GM18909 (cell line): ENCODE measurements at regions not wholly inside any gene's neighbourhood (a gene's known extent, or its start where the extent isn't known, plus 50 kb on each side); places are given as distances from the start of the nearest gene placed in this dataset.
A peak's percentile ranks its signal among the peaks of the same experiment; 100 is the strongest.

Experiments used
- ATAC-seq: cut with Tn5 transposase; IDR thresholded peaks from one replicate; pipeline ENCODE4 v1.9.1; 2021; ENCODE audit warnings: mild to moderate bottlenecking; ENCODE audit not compliant: unreplicated experiment, poor library complexity

DNA sequence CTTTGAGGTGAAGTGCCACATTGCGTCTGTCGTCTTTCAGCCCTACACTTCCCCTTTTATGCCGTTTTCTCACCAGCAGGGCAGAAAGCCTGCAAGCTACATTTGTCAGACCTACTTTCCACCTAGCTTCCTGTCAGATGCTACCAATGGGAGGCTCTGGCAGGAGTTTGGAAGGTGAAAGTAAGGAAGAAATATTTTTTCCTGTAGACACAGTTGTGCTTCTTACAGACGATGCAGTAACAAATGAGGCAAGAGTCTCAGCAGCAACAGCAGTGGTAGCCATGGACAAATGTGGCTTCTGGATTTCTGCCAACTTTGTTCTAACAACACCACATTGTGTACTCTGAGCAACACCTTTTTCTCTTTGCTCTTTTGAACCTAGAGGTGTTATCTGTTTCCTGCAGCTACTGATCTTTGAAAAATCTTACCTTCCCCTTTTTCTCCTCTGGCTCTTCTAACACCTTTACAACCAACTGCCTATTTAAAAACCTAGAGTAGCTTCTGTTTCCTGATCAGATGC lies 70.6 kb upstream of the STT3B start:
- ATAC-seq = peak; percentile 92

DNA sequence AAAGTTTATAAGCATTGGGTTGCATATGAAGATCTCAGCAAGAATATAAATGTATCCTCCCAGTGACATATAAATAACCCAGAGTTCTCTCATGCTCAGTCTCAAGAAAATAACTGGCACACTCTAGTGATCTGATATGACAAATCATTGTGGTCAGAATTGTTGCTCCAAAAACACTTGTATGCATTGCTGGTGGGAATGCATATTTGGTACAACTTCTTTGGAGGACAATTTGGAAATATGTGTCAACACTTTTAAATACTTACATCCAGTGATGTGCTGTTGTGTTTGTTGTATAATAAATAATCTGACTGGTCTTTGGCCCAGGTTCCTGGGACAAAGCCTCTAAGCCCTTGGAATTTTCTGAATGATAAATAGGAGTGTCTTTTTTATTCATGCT lies 66.7 kb upstream of the STT3B start:
- no peak for ATAC-seq

DNA sequence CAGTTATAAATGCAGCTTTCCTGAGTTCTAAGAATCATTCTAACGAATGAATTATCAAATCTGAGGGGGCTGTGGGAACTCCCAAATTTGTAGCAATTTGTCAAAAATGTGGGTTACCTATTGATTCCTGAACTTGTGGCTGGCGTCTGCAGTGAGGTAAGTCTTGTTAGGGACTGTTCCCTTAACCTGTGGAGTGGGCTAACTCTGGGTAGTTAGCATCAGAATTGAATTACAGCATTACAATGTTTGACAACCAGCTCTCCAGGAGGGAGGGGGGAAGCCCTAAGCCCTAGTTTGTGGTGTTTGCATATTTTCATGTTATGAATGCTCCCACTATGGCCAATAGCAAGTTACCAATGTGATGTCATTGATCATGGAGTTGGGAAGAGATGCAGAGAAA lies 65.9 kb upstream of the STT3B start:
- no peak for ATAC-seq

DNA sequence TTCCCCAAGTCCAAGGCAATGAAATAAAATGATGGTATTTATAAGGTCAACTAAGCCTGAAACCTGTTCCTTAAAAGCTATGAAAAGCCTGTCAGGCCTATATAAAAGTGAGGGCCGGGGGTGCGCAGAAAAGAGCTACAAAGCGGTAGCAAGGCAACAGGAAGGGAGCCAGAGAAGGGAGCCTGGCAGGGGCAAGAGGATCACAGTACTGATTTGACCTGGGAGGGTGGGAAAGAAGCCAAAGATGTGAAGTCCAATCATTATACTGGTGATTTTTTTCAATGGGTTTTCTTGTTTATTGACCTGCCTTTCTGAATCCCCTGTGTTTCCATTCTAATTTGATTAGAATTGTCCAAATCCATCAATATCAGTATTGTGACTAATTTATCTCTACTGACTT lies 64.3 kb upstream of the STT3B start:
- ATAC-seq = no peak

DNA sequence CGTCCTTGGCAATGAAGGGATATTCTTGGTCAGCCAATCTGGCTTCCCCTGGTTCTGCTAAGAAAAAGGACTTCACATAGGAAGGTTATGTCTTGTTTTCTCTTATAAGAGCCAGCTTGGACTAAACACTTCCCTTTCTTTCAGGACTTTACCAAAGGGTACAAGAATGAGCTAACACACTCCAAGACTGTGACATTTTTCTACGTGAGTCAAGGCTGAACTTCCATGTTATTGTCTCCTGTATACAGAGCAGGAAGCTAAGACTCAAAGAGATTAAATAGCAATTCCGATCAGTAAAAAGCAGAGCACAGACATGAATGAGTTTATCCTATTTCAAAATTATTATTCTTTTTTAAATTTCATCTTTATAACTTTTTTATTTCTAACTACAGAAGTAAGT lies 63.3 kb upstream of the STT3B start:
- no peak for ATAC-seq

- ATAC-seq = no peak
These were observed 60.0 kb upstream of the STT3B start for GRCh38 chr3:31472479-31473390.

GRCh38 chr3:31476209-31476608 lies 56.5 kb upstream of the STT3B start:
- ATAC-seq = no peak

DNA sequence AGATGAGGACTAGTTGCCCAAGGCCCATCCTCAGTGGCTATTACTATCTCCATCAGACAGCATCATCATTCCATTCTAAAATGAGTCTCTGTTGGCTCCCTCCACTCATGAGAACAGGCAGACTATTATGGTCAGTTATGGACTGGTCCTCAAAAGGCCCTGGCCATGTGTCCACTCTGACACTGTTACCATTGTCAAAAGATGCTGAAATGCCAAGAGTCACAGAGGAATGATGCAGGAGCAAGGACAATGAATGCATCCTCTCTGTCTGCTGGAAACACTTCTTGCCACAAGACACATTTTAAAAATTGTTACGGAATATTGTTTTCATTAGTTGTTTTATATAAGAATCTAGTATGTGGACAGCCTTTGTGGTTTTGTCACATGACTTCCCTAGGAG lies 53.3 kb upstream of the STT3B start:
- no peak for ATAC-seq

DNA sequence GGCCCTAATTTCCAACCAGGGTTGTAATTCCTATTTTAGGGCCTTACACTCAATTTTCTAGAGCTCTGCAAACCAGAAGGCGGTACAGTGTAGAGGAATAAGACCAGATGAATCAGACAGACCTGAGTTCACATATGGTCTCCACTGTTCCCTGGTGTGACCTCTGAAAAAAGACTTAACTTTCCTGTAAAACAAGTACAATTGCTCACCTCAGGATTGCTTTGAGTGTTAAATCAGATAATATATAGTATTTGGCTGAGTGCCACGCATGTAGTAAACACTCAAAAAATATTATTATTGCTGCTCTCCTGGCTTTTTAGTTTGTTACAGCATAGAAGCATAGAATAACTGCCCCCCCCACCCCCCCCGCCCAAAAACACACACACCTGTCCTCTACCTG lies 51.0 kb upstream of the STT3B start:
- no peak for ATAC-seq

GRCh38 chr3:31482493-31483200 lies 50.1 kb upstream of the STT3B start:
- ATAC-seq = no peak
